HG02852 (cell line): ENCODE measurements at regions not wholly inside any gene's neighbourhood (a gene's known extent, or its start where the extent isn't known, plus 50 kb on each side); places are given as distances from the start of the nearest gene placed in this dataset.
A peak's percentile ranks its signal among the peaks of the same experiment; 100 is the strongest.

Experiments used
- ATAC-seq: cut with Tn5 transposase; IDR thresholded peaks from one replicate; pipeline ENCODE4 v1.9.1; 2021; ENCODE audit warnings: mild to moderate bottlenecking, moderate library complexity; ENCODE audit not compliant: unreplicated experiment

- ATAC-seq = no peak
These were observed 68.1 kb downstream of the TEKT4 start for GRCh38 chr2:94939349-94939748.

- no peak for ATAC-seq
These were observed 76.1 kb downstream of the TEKT4 start for GRCh38 chr2:94947097-94948016.

- no peak for ATAC-seq
These were observed 69.8 kb upstream of the MAL start for GRCh38 chr2:94955702-94956101.

GRCh38 chr2:94956797-94957391 is 68.6 kb upstream of the MAL start:
- ATAC-seq = peak; percentile 61

- no peak for ATAC-seq
These were observed 67.3 kb upstream of the MAL start for GRCh38 chr2:94958245-94958644.

- ATAC-seq = no peak
These were observed 65.2 kb upstream of the MAL start for GRCh38 chr2:94960266-94960665.

- ATAC-seq = no peak
These were observed 64.8 kb upstream of the MAL start for GRCh38 chr2:94960751-94961150.

GRCh38 chr2:94964193-94964592 is 61.3 kb upstream of the MAL start:
- no peak for ATAC-seq

GRCh38 chr2:94966689-94967088 is 58.8 kb upstream of the MAL start:
- ATAC-seq = no peak

GRCh38 chr2:94970353-94970752 is 55.2 kb upstream of the MAL start:
- ATAC-seq = no peak
